ENCODE measurements at regions not wholly inside any gene's neighbourhood (a gene's known extent, or its start where the extent isn't known, plus 50 kb on each side); places are given as distances from the start of the nearest gene placed in this dataset.

- DNase-seq (ENCODE audit: extremely low read depth, low read depth): no peak
- no peak overlapping the region for H3K4me3 ChIP-seq (replicated peaks; ENCODE audit: low read depth, low read length)
- TF ChIP-seq, protein P1, sequence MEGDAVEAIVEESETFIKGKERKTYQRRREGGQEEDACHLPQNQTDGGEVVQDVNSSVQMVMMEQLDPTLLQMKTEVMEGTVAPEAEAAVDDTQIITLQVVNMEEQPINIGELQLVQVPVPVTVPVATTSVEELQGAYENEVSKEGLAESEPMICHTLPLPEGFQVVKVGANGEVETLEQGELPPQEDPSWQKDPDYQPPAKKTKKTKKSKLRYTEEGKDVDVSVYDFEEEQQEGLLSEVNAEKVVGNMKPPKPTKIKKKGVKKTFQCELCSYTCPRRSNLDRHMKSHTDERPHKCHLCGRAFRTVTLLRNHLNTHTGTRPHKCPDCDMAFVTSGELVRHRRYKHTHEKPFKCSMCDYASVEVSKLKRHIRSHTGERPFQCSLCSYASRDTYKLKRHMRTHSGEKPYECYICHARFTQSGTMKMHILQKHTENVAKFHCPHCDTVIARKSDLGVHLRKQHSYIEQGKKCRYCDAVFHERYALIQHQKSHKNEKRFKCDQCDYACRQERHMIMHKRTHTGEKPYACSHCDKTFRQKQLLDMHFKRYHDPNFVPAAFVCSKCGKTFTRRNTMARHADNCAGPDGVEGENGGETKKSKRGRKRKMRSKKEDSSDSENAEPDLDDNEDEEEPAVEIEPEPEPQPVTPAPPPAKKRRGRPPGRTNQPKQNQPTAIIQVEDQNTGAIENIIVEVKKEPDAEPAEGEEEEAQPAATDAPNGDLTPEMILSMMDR (IDR thresholded peaks at IDR 0.05; ENCODE audit: low read depth, low read length, missing control alignments): no peak
Observed at GRCh38 chr10:2866569-2866968, 200.8 kb upstream of the PFKP start.

- no peak overlapping the region for H3K4me3 ChIP-seq (replicated peaks; ENCODE audit: low read depth, low read length)
- TF ChIP-seq, protein P1 (IDR thresholded peaks at IDR 0.05; ENCODE audit: low read depth, low read length, missing control alignments): no peak
- DNase-seq (ENCODE audit: extremely low read depth, low read depth): no peak
Observed at GRCh38 chr10:2861632-2862210, 205.6 kb upstream of the PFKP start.

- DNase-seq (ENCODE audit: extremely low read depth, low read depth): no peak
- TF ChIP-seq, protein P1 (IDR thresholded peaks at IDR 0.05; ENCODE audit: low read depth, low read length, missing control alignments): no peak
- H3K4me3 ChIP-seq (replicated peaks; ENCODE audit: low read depth, low read length): no peak overlapping the region
Observed at GRCh38 chr10:2858452-2858851, 208.9 kb upstream of the PFKP start.

- TF ChIP-seq, protein P1 (IDR thresholded peaks at IDR 0.05; ENCODE audit: low read depth, low read length, missing control alignments): no peak
- H3K4me3 ChIP-seq (replicated peaks; ENCODE audit: low read depth, low read length): no peak overlapping the region
- DNase-seq (ENCODE audit: extremely low read depth, low read depth): no peak
Observed at GRCh38 chr10:2856598-2856997, 210.8 kb upstream of the PFKP start.

- TF ChIP-seq, protein P1 (IDR thresholded peaks at IDR 0.05; ENCODE audit: low read depth, low read length, missing control alignments): no peak
- no peak overlapping the region for H3K4me3 ChIP-seq (replicated peaks; ENCODE audit: low read depth, low read length)
- DNase-seq (ENCODE audit: extremely low read depth, low read depth): no peak
Observed at GRCh38 chr10:2852574-2853323, 214.6 kb upstream of the PFKP start.

DNA sequence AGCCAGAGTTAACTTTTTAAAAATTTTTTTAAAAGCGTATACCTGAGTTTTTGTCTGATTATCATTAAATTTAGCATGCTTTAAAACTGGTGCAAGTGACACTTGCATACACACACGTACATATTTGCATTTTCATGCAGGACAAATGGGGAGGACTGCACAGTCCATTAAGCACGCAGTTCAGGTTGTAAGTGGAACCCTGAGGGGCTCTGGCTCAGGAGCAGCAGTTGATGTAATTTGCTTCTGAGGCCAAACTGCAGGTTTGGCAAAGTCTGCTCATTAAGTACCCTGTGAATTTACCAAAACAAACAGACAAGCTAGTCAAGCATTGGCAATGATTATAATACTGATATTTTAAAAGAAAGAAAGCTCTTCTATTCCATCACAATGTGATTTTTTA is 215.8 kb upstream of the PFKP start:
- no peak for DNase-seq (ENCODE audit: extremely low read depth, low read depth)
- TF ChIP-seq, protein P1 (IDR thresholded peaks at IDR 0.05; ENCODE audit: low read depth, low read length, missing control alignments): no peak
- no peak overlapping the region for H3K4me3 ChIP-seq (replicated peaks; ENCODE audit: low read depth, low read length)

All from HFF-Myc (cell line).